Body of pancreas (tissue), 4 donors: ENCODE measurements at regions not wholly inside any gene's neighbourhood (a gene's known extent, or its start where the extent isn't known, plus 50 kb on each side); places are given as distances from the start of the nearest gene placed in this dataset.
A peak's percentile ranks its signal among the peaks of the same experiment; 100 is the strongest.

Experiments used
- POLR2A ChIP-seq, 3 donors: fragments of 450-650 bp; IDR thresholded peaks; one replicate each; pipeline ENCODE4 v1.6.1; 2016; ENCODE audit warnings: antibody characterized with exemption in 3 of 3, mild to moderate bottlenecking in 2 of 3
- TF ChIP-seq, protein P1 (sequence below), 7 experiments: fragments of 450-650 bp in 4 of 7; fragments of 200-600 bp in 3 of 7; sonication (generic) in 3 of 7; IDR thresholded peaks; one replicate each; pipeline ENCODE4 v1.5.1; 2016 to 2019; ENCODE audit warnings: antibody characterized with exemption in 7 of 7

DNA sequence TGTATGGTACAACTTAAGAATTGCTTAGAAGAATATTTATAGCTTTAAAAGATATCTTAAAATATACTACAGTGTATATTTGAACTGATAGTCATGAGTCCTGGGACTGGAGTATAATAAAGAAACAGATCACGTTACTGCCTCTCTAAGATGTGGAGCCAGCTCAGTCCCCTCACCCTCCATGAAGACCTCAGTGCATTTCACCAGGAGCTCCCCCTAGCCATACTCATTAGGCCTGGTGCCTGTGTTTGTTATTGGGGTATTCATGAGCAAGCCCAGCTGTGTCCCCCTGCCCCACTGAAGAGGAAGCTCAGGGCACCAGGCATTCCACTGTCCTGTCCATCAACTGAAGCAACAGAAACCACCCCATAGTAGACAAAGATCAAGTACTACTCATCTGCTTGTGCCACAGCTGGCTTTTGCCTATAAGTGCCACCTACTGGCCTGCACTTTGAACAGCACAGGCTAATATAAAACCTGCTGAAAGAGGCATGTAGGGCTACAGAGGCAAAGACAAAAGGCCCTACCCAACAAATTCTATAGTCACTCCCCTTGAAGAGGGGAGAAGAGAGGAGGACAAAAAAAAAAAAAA is 850.2 kb upstream of the NUDT12 start:
- TF ChIP-seq POLR2A (IDR thresholded peaks at IDR 0.05) = no peak
- TF ChIP-seq, protein P1, sequence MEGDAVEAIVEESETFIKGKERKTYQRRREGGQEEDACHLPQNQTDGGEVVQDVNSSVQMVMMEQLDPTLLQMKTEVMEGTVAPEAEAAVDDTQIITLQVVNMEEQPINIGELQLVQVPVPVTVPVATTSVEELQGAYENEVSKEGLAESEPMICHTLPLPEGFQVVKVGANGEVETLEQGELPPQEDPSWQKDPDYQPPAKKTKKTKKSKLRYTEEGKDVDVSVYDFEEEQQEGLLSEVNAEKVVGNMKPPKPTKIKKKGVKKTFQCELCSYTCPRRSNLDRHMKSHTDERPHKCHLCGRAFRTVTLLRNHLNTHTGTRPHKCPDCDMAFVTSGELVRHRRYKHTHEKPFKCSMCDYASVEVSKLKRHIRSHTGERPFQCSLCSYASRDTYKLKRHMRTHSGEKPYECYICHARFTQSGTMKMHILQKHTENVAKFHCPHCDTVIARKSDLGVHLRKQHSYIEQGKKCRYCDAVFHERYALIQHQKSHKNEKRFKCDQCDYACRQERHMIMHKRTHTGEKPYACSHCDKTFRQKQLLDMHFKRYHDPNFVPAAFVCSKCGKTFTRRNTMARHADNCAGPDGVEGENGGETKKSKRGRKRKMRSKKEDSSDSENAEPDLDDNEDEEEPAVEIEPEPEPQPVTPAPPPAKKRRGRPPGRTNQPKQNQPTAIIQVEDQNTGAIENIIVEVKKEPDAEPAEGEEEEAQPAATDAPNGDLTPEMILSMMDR (IDR thresholded peaks at IDR 0.05) = peak in 5 of 7 experiments; percentile 17 to 43 (median 26)
